ENCODE measurements at regions not wholly inside any gene's neighbourhood (a gene's known extent, or its start where the extent isn't known, plus 50 kb on each side); places are given as distances from the start of the nearest gene placed in this dataset.

- ChIA-PET CTCF (interaction anchor here (3.5 kb wide), 1 partner anchor 9 kb away, joined by 10 read pairs; no protein-coding TSS in a partner anchor), POLR2A (interaction anchor here (0.6 to 0.7 kb wide), 2 partner anchors 17 to 443 kb away, joined by 3 read pairs; no protein-coding TSS in a partner anchor)
- ATAC-seq (no peak), DNase-seq (no peak)
- TF ChIP-seq CTCF (IDR thresholded peaks at IDR 0.05): no peak
- Mint-ChIP-seq H3K36me3 (ENCODE audit: low read depth) (no peaks in the 10 kb centered on the region), H3K9me3 (no peaks in the 10 kb centered on the region), H3K27me3 (no peaks in the 10 kb centered on the region), H3K27ac (no peak overlapping the region), H3K4me3 (no peak overlapping the region), H3K4me1 (ENCODE audit: low read depth) (peaks cover 37% of the 10 kb centered on the region)
- intact Hi-C loops (cut with micrococcal nuclease): no loop called here
These were observed 297.5 kb upstream of the STT3B start for GRCh38 chr3:31235062-31235700.

DNA sequence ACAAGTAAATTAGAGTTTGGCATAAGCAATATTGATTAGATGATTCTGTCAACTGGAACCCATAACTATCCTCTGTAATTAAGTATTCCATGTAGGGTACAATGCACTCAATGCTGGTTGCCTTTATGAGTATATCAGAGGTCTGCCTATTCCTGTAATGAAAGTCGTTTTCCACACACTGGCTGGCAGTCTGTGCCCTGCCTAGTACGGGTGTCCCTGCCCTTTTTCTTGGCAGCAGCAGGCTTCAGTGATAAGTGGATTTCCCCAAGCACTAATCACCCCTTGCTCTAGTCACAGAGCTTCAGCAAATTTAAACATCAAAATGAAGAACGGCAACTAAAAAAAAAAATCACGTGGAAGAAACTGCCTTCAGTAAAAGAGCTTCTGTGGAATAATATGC, 294.8 kb upstream of the STT3B start:
- no peak for DNase-seq
- CTCF ChIA-PET: no interaction called here
- POLR2A ChIA-PET: no interaction called here

GRCh38 chr3:31240013-31240412, 292.7 kb upstream of the STT3B start:
- POLR2A ChIA-PET: interaction anchor here (0.6 to 1.1 kb wide), 2 partner anchors 12 to 14 kb away, joined by 3 to 4 read pairs; no protein-coding TSS in a partner anchor
- CTCF ChIA-PET: no interaction called here
- H3K9me3 Mint-ChIP-seq: no peaks in the 10 kb centered on the region
- H3K36me3 Mint-ChIP-seq (ENCODE audit: low read depth): no peaks in the 10 kb centered on the region
- DNase-seq (no peak), ATAC-seq (no peak)
- intact Hi-C loops (cut with micrococcal nuclease): loop anchor here (2.0 kb wide), 1 partner anchor 13 kb away; no protein-coding TSS in a partner anchor
- no peak overlapping the region for H3K4me3 Mint-ChIP-seq
- H3K4me1 Mint-ChIP-seq (ENCODE audit: low read depth): peaks cover 26% of the 10 kb centered on the region
- no peak for TF ChIP-seq CTCF (IDR thresholded peaks at IDR 0.05)
- H3K27me3 Mint-ChIP-seq: no peaks in the 10 kb centered on the region
- no peak overlapping the region for H3K27ac Mint-ChIP-seq

More for the DNA sequence above, 294.8 kb upstream of the STT3B start:
- ATAC-seq: no peak
- peaks cover 33% of the 10 kb centered on the region for H3K4me1 Mint-ChIP-seq (ENCODE audit: low read depth)
- no peak overlapping the region for H3K4me3 Mint-ChIP-seq
- H3K27ac Mint-ChIP-seq: no peak overlapping the region
- no peaks in the 10 kb centered on the region for H3K36me3 Mint-ChIP-seq (ENCODE audit: low read depth)
- no peak for TF ChIP-seq CTCF (IDR thresholded peaks at IDR 0.05)
- H3K9me3 Mint-ChIP-seq: no peaks in the 10 kb centered on the region
- intact Hi-C loops (cut with micrococcal nuclease): no loop called here
- H3K27me3 Mint-ChIP-seq: no peaks in the 10 kb centered on the region

GRCh38 chr3:31240466-31240865, 292.3 kb upstream of the STT3B start:
- H3K36me3 Mint-ChIP-seq (ENCODE audit: low read depth): no peaks in the 10 kb centered on the region
- ATAC-seq (no peak), DNase-seq (no peak)
- ChIA-PET CTCF (interaction anchor here (1.0 to 1.2 kb wide), 2 partner anchors 8 to 65 kb away, joined by 3 to 4 read pairs; no protein-coding TSS in a partner anchor), POLR2A (interaction anchor here (0.6 to 1.6 kb wide), 3 partner anchors 12 to 292 kb away, joined by 3 to 7 read pairs (median 4); partner anchors contain the start of gene STT3B)
- H3K27me3 Mint-ChIP-seq: no peaks in the 10 kb centered on the region
- peaks cover 26% of the 10 kb centered on the region for H3K4me1 Mint-ChIP-seq (ENCODE audit: low read depth)
- no peak for TF ChIP-seq CTCF (IDR thresholded peaks at IDR 0.05)
- H3K4me3 Mint-ChIP-seq: no peak overlapping the region
- H3K9me3 Mint-ChIP-seq: no peaks in the 10 kb centered on the region
- H3K27ac Mint-ChIP-seq: no peak overlapping the region
- intact Hi-C loops (cut with micrococcal nuclease): loop anchor here (2.0 kb wide), 1 partner anchor 14 kb away; no protein-coding TSS in a partner anchor

DNA sequence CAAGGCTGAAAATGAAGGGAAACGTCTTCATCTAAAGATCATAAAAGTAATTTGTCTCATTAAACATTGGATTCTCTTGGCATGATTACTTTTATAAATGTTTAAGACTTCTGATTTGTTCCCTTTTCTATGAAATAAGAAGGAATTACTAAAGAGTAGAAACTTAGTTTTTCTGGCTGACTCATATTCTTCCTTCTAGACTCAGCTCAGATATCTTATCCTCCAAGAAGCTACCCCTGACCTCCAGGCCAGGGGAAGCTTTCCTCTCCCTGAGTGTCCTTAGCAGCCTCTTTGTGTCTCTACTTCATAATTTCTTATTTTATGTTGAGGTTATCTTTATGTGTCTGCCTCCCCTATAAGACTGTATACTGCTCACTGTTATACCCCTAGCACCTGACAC, 291.9 kb upstream of the STT3B start:
- Mint-ChIP-seq H3K4me3 (no peak overlapping the region), H3K27ac (no peak overlapping the region), H3K4me1 (ENCODE audit: low read depth) (peaks cover 26% of the 10 kb centered on the region), H3K27me3 (no peaks in the 10 kb centered on the region), H3K36me3 (ENCODE audit: low read depth) (no peaks in the 10 kb centered on the region), H3K9me3 (no peaks in the 10 kb centered on the region)
- ATAC-seq (no peak), DNase-seq (no peak)
- ChIA-PET POLR2A (interaction anchor here (1.6 kb wide), 1 partner anchor 291 kb away, joined by 7 read pairs; the partner anchor contains the start of gene STT3B), CTCF (interaction anchor here (1.0 to 1.2 kb wide), 2 partner anchors 8 to 66 kb away, joined by 3 to 4 read pairs; no protein-coding TSS in a partner anchor)
- intact Hi-C loops (cut with micrococcal nuclease): loop anchor here (2.0 kb wide), 1 partner anchor 14 kb away; no protein-coding TSS in a partner anchor
- no peak for TF ChIP-seq CTCF (IDR thresholded peaks at IDR 0.05)
